GM19455 (cell line): ENCODE measurements at regions not wholly inside any gene's neighbourhood (a gene's known extent, or its start where the extent isn't known, plus 50 kb on each side); places are given as distances from the start of the nearest gene placed in this dataset.
"Not testable (repeated sequence)": the region's sequence is repeated elsewhere in the genome, so short reads cannot be mapped to it uniquely, and the experiment has no call there.

Experiments
- ATAC-seq: cut with Tn5 transposase; IDR thresholded peaks from one replicate; pipeline ENCODE4 v1.9.1; 2021; ENCODE audit not compliant: unreplicated experiment

- ATAC-seq, result no peak
Observed at GRCh38 chr5:56405116-56405908, 172.2 kb upstream of the ANKRD55 start.

GRCh38 chr5:56402266-56403220, 169.4 kb upstream of the ANKRD55 start:
- no peak for ATAC-seq

GRCh38 chr5:56397796-56398195, 164.7 kb upstream of the ANKRD55 start:
- not testable (repeated sequence) for ATAC-seq

- no peak for ATAC-seq
Observed at GRCh38 chr5:56396634-56397033, 163.5 kb upstream of the ANKRD55 start.

- no peak for ATAC-seq
Observed at GRCh38 chr5:56389261-56389660, 156.1 kb upstream of the ANKRD55 start.

- no peak for ATAC-seq
Observed at GRCh38 chr5:56388229-56388985, 155.3 kb upstream of the ANKRD55 start.

- no peak for ATAC-seq
Observed at GRCh38 chr5:56386046-56386445, 152.9 kb upstream of the ANKRD55 start.

- ATAC-seq, result no peak
Observed at GRCh38 chr5:56384186-56384585, 151.1 kb upstream of the ANKRD55 start.

- ATAC-seq, result no peak
Observed at GRCh38 chr5:56383761-56384160, 150.6 kb upstream of the ANKRD55 start.

GRCh38 chr5:56382896-56383295, 149.8 kb upstream of the ANKRD55 start:
- ATAC-seq, result no peak

- no peak for ATAC-seq
Observed at GRCh38 chr5:56377573-56377972, 144.4 kb upstream of the ANKRD55 start.

- no peak for ATAC-seq
Observed at GRCh38 chr5:56376128-56376527, 143.0 kb upstream of the ANKRD55 start.

GRCh38 chr5:56375011-56375410, 141.9 kb upstream of the ANKRD55 start:
- ATAC-seq, result no peak

GRCh38 chr5:56372491-56372890, 139.4 kb upstream of the ANKRD55 start:
- not testable (repeated sequence) for ATAC-seq

GRCh38 chr5:56369361-56369811, 136.3 kb upstream of the ANKRD55 start:
- no peak for ATAC-seq

GRCh38 chr5:56367748-56368147, 134.6 kb upstream of the ANKRD55 start:
- ATAC-seq, result no peak

GRCh38 chr5:56366986-56367385, 133.9 kb upstream of the ANKRD55 start:
- ATAC-seq, result no peak

GRCh38 chr5:56361398-56361797, 128.3 kb upstream of the ANKRD55 start:
- no peak for ATAC-seq

GRCh38 chr5:56360816-56361215, 127.7 kb upstream of the ANKRD55 start:
- ATAC-seq, result no peak

GRCh38 chr5:56359809-56360685, 126.9 kb upstream of the ANKRD55 start:
- no peak for ATAC-seq
